ENCODE measurements at regions not wholly inside any gene's neighbourhood (a gene's known extent, or its start where the extent isn't known, plus 50 kb on each side); places are given as distances from the start of the nearest gene placed in this dataset.
"Not testable (repeated sequence)": the region's sequence is repeated elsewhere in the genome, so short reads cannot be mapped to it uniquely, and the experiment has no call there.

DNA sequence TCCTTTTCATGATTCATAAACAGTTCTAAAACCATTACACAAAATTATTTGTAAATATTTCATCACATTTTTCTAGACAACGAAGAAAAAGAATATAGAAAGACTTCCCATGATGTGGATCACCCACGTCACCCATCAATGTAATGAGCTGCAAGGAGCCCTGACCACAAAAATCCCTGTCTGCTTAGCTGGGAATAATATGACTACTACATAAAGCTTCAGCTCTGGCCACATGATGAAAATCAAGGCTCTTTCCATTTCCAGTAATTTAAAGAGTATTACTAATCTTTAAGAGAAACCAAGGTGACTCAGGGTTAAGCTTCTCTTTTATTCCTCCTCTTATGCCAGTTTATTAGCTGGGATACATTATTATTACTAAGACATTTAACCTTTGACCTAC, 180.8 kb upstream of the CACNA2D1 start:
- DNase-seq, result no peak

- DNase-seq, result no peak
Observed at GRCh38 chr7:82623812-82624211, 180.2 kb upstream of the CACNA2D1 start.

GRCh38 chr7:82617156-82617555, 173.6 kb upstream of the CACNA2D1 start:
- DNase-seq, result no peak

DNA sequence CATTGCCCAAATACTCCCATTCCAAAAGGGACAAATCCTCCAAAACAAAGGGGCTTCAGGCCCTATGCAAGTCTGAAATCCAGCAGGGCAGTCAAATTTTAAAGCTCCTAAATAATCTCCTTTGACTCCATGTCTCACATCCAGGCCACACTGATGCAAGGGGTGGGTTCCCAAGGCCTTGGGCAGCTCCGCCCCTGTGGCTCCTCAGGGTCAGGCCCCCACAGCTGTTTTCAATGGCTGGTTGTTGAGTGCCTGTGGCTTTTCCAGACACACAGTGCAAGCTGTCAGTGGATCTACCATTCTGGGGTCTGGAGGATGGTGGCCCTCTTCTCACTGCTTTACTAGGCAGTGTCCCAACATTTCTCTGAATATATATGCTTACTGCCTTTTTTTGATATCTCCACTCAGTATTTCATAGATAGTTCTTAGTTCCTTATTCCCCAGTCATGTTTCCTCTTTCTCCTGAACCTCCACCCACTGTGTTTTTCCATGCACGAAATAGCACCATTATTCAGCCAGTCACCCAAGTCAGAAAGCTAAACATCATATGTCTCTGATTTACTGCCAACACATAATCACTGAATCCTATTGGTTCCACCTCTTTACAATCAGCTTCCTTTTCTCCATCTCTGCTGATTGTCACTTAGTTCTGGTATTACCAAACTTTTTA, 172.6 kb upstream of the CACNA2D1 start:
- no peak for DNase-seq

GRCh38 chr7:82615527-82615926, 171.9 kb upstream of the CACNA2D1 start:
- DNase-seq, result no peak

DNA sequence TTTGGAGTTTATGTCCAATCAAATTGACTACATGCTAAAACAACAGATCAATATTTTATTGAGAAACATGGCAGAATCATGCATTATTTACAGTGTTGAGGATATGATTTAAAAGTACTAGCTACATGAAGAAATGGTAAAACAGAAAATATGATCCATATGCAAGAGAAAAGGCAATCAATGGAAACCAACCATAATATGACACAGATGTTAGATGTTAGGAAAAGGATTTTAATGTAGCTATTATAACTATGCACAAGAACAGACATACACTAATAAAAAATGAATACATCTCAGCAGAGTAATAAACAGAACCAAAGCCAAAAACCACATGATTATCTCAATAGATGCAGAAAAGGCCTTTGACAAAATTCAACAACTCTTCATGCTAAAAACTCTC, 166.2 kb upstream of the CACNA2D1 start:
- DNase-seq, result no peak

DNA sequence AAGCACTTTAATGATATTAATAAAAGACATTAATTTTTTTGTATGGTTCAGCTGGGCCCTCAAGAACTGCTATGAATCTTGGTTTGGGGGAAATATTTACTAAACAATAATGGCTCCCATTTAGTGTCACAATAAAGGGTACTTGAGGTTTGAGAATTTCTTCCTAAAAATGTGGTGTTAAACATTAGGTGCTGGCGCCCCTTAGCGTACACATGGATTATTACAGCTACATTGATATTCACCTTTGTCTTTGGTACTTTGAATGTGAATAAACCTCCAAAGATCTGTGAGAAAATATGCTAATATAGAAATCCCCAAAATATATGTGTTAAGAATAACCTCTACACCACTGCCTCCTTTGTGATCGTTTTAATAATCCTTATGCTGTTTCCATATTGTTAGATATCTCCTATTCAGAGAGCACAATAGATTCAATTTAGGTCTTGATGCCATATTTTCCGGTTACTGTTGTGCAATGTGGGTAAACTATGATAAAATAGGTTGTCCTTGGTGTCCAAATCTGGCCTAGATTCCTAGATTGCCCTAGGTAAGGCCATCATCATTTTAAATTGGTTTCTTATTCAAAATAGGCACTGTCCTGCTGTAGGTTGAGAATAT, 161.8 kb upstream of the CACNA2D1 start:
- DNase-seq, result no peak

- no peak for DNase-seq
Observed at GRCh38 chr7:82602066-82602465, 158.5 kb upstream of the CACNA2D1 start.

DNA sequence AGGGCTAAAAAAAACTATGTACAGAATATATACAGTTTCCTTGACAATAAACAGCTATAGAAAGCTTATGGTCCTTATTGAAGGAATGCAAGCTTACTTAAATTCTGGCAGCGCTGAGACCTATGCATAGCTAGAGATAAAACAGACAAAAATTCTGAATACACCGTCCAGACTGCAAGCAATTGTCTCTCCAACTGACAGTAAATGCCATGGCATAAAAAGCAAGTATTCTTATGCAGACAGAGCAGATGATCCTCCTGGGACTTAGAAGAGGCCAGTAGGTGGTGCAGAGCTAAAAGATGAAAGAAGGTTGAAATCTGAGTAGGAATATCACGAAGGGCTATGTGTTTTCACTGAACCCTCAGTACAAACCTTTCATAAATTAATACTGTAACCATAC, 157.0 kb upstream of the CACNA2D1 start:
- DNase-seq, result no peak

DNA sequence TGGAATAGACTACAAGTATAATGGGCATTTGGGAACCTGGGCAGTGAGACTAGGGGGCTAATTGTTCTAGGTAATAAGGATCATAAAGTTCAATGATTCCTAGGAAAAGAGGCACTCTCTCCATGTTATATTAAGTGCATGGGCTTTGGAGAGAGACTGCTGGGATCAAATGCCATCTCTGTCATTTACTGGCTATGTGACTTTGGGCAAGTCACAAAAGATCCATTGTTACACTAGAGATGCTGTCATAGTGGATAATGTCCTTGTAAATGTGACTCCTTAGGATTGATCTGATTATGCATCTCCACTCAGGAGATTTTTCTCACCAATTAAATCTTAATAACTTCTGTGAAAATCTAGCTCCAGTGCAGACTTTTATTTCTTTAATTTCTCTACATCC, 156.3 kb upstream of the CACNA2D1 start:
- no peak for DNase-seq

DNA sequence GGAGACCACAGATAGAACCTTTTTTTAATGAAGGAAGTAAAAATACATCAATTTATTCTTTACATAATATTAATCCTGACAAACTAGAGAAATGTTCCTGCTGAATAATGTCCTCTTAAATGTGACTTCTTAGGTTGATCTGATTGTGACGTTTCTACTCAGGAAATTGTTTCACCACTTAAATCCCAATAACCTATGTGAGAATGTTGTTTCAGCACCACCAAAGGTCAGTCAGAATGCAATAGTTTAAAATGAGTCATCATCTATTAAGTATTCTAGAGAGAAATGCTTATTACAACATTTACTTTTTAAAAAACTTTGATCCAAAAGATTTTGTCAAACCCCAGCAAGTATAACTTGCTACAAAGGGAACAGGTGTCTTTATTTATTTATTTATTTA, 155.4 kb upstream of the CACNA2D1 start:
- no peak for DNase-seq

GRCh38 chr7:82595795-82596194, 152.2 kb upstream of the CACNA2D1 start:
- not testable (repeated sequence) for DNase-seq

- DNase-seq, result no peak
Observed at GRCh38 chr7:82595176-82595575, 151.6 kb upstream of the CACNA2D1 start.

DNA sequence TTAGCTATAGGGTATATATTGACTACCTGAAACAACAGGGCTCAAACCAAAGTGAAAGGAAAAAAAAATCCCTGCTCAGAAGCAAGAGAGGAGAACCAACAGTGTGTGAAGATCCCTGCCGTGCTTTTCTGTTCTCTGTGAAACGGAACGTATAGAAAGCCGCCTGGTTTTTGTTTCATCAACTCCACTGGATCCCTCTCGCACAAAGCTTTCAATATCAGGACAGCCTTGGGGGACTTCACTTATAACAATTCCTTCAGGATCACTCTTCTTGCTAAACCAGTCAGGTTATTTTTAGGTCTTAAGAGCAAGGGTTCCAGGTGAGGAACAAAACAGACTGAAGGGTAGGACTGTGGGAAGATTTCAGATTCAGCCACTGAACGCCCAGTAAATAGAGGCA, 151.1 kb upstream of the CACNA2D1 start:
- DNase-seq, result no peak

DNA sequence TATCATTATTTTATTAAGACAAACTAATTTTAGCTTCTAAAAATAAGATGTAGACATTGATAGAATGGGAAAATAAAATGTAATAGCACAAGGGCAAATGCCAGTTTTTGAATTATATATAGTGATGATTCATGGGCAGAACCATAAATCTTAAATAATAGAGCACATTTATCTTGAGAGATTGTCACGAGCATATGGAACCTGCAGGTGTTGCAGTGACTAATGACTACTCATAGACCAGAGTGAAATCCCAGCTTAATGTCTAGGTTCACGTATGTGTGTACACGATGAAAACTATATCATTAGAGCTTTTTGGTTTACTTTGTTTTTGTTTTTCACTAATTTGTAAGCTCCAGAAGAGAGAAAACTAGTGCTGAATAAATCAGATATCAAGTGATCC, 150.2 kb upstream of the CACNA2D1 start:
- no peak for DNase-seq

- DNase-seq, result no peak
Observed at GRCh38 chr7:82592416-82592815, 148.8 kb upstream of the CACNA2D1 start.

DNA sequence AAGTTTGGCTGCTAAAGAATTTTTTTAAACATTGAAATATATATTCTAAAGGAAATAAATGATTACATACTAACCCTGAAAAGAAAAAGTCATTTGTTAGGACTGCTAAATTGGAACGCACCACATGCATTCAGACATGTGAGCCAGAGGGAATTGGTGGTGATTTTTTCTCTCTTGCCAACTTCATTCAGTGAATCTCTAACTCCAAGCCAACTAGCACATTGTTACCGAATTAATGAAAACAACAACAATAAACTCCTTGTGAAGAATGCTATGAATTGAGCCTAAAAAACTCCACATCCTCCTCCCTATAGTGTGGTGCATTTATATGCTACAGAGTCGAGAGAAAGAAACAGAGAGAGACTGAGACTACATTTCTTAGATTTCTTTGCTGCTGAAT, 135.5 kb upstream of the CACNA2D1 start:
- DNase-seq, result no peak

GRCh38 chr7:82578430-82578829, 134.9 kb upstream of the CACNA2D1 start:
- DNase-seq, result no peak

DNA sequence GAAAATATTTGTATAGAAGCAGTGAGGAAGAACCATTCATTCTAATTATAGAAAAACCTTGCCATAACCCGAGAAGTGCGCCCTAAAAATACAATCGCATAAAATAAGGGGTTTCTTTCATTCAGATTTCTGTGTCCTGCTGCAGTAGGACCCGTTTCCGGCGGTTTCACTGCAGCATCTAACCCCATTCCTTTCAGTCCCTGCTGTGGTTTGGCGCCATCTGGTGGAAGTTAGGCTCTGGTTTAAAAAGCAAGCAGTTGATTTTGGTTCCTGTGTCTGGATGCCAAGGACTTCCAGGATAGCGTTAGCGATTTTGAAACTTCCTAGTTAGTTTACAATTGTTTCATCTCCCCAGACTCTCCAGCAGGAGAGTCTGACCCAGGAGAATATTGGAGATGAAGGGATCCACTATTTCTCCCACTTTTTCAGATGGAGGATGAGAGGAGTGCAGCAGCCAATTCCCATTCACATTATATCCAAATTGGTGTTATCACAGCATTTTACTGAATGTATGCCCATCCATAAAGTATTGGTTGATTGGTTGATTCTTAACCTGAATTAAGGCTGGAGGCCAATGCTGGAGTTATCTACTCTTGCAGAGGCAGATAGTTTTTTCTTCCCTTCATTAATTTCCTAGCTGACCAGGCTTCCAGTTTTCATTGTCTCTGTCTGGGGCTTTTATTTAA, 128.8 kb upstream of the CACNA2D1 start:
- DNase-seq, result peak; percentile 25

GRCh38 chr7:82571047-82571446, 127.5 kb upstream of the CACNA2D1 start:
- DNase-seq, result not testable (repeated sequence)

DNA sequence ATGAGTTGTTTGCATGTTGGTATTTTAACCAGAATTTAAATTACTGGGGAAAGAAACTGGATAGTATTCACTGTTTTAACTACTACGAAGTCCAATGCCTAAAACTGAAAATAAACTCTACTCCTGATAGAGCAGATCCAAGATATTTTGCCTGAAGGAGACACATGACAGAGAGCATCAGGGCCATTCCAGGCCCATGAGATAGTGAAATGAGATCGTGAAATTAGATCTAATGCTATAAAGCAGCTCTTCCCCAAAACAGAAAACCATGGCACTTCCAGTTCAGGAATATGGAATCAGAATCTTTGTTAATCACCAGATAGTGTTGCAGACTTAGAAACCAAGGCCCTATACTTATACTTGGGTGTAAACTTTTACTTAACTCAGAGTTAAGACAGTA, 124.3 kb upstream of the CACNA2D1 start:
- DNase-seq, result no peak

DNA sequence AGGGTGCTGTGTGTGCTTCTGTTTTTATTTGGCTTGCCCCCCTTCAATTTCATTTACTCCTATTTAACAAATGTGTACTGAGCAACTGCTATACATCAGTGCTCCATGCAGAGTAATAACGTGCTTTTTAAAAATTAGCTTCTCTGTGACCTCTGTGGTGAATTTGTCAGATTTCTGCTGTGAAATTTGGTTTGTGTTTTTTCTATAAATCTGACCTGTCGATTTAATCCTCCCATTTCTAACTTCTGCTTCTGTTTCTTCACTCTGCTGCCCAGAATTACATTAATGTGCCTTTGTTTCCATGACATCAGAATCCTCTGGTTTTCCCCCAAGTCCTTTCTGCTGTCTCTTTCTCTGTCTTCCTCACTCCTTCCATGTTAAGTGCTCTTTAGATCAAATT, 123.8 kb upstream of the CACNA2D1 start:
- DNase-seq, result no peak

- no peak for DNase-seq
Observed at GRCh38 chr7:82566752-82567151, 123.2 kb upstream of the CACNA2D1 start.

DNA sequence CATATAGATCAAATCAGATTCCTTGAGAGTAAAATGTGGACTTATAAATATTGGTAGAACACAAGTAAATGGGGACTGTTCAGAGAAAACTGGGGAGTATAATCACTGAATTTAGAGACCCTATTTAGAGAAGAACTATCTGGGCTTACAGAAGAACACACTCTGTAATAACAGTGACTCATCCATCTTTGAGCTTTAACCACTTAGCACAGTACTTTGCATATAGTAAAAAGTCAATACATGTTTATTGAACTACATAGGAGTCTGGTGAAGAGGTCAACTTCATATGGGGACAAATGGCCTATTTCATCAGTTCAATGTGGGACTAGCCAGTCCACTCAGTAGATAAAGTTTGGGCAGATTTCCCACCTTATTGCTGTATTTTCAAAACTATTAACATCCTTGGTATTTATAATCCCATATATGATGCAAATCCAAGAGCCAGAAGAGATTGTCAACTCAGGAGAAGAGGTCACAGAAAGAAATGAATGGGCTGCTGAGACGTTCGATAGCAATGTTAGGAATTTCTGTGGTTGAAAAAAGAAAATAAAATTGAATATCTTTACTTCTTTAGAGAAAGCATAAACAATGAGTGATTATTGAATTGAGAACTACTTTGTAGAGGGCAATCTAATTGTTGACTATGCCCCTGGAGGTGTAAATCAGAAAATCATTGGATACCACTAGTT, 119.3 kb upstream of the CACNA2D1 start:
- no peak for DNase-seq

All from 8988T (cell line).